Calu3 (cell line): ENCODE measurements at regions not wholly inside any gene's neighbourhood (a gene's known extent, or its start where the extent isn't known, plus 50 kb on each side); places are given as distances from the start of the nearest gene placed in this dataset.

Source experiments
- BruUV-seq: library from RNA; stranded (reverse); fragments of 400-500 nt; replicated peaks from 2 replicates; lab custom pipeline; 2021; lab: Mats Ljungman, UMichigan
- CTCF ChIA-PET: fragments of 300-600 bp; sonication (Branson Sonifier 250); formaldehyde crosslinking; loops from one replicate; lab custom pipeline; 2022; ENCODE audit warnings: antibody characterized with exemption; lab: Charles Lee
- DNase-seq: peaks from one replicate; pipeline ENCODE4 v3.0.0; 2022
- H3K27ac Mint-ChIP-seq: one replicate; pipeline ENCODE4 v1.8.0; 2022; ENCODE audit warnings: mixed read lengths; ENCODE audit not compliant: unreplicated experiment
- H3K27me3 Mint-ChIP-seq: one replicate; pipeline ENCODE4 v1.8.0; 2022; ENCODE audit warnings: mixed read lengths; ENCODE audit not compliant: unreplicated experiment
- H3K36me3 Mint-ChIP-seq: one replicate; pipeline ENCODE4 v1.8.0; 2022; ENCODE audit warnings: mild to moderate bottlenecking, moderate library complexity, mixed read lengths; ENCODE audit not compliant: insufficient read depth, unreplicated experiment
- H3K4me1 Mint-ChIP-seq: one replicate; pipeline ENCODE4 v1.8.0; 2022; ENCODE audit warnings: mild to moderate bottlenecking, low read depth, mixed read lengths; ENCODE audit not compliant: unreplicated experiment
- H3K4me3 Mint-ChIP-seq: one replicate; pipeline ENCODE4 v1.8.0; 2022; ENCODE audit warnings: mild to moderate bottlenecking, low read depth, moderate library complexity, mixed read lengths; ENCODE audit not compliant: unreplicated experiment
- H3K9me3 Mint-ChIP-seq: one replicate; pipeline ENCODE4 v1.8.0; 2022; ENCODE audit warnings: low read depth, mixed read lengths; ENCODE audit not compliant: unreplicated experiment
- CTCF ChIP-seq: fragments of 200-600 bp; IDR thresholded peaks from one replicate; pipeline ENCODE4 v1.8.0; 2022; ENCODE audit warnings: antibody characterized with exemption; ENCODE audit not compliant: unreplicated experiment
- intact Hi-C: fragments of 100-400 bp; cut with micrococcal nuclease; formaldehyde crosslinking; loops from one replicate; pipeline ENCODE4 v1.10.0; 2022; ENCODE audit not compliant: unreplicated experiment

- DNase-seq = no peak
- BruUV-seq = no TSS peak
- intact Hi-C loops = no loop called here
- Mint-ChIP-seq H3K4me1 (no peaks in the 10 kb centered on the region), H3K9me3 (no peaks in the 10 kb centered on the region), H3K27me3 (no peaks in the 10 kb centered on the region), H3K4me3 (no peak overlapping the region), H3K36me3 (no peaks in the 10 kb centered on the region), H3K27ac (no peak overlapping the region)
- CTCF ChIA-PET = no interaction called here
- no peak for TF ChIP-seq CTCF
These were observed 168.5 kb upstream of the STT3B start for GRCh38 chr3:31364188-31364587.

GRCh38 chr3:31364711-31365110 lies 168.0 kb upstream of the STT3B start:
- no peak for TF ChIP-seq CTCF
- no peak for DNase-seq
- Mint-ChIP-seq H3K27me3 (no peaks in the 10 kb centered on the region), H3K4me3 (no peak overlapping the region), H3K27ac (no peak overlapping the region), H3K4me1 (no peaks in the 10 kb centered on the region), H3K9me3 (no peaks in the 10 kb centered on the region), H3K36me3 (no peaks in the 10 kb centered on the region)
- CTCF ChIA-PET = no interaction called here
- intact Hi-C loops = no loop called here
- BruUV-seq = no TSS peak

GRCh38 chr3:31367518-31367917 lies 165.2 kb upstream of the STT3B start:
- BruUV-seq = no TSS peak
- no peak overlapping the region for H3K27ac Mint-ChIP-seq
- no peak for DNase-seq
- H3K36me3 Mint-ChIP-seq = no peaks in the 10 kb centered on the region
- no peak for TF ChIP-seq CTCF
- no peak overlapping the region for H3K4me3 Mint-ChIP-seq
- H3K4me1 Mint-ChIP-seq = no peaks in the 10 kb centered on the region
- CTCF ChIA-PET = no interaction called here
- H3K9me3 Mint-ChIP-seq = no peaks in the 10 kb centered on the region
- H3K27me3 Mint-ChIP-seq = no peaks in the 10 kb centered on the region
- intact Hi-C loops = no loop called here

GRCh38 chr3:31369637-31370379 lies 162.9 kb upstream of the STT3B start:
- no peak for DNase-seq
- CTCF ChIA-PET = interaction anchor here (1.0 kb wide), 1 partner anchor 163 kb away, joined by 3 read pairs; the partner anchor contains the start of gene STT3B
- no peaks in the 10 kb centered on the region for H3K27me3 Mint-ChIP-seq
- H3K4me1 Mint-ChIP-seq = no peaks in the 10 kb centered on the region
- H3K36me3 Mint-ChIP-seq = no peaks in the 10 kb centered on the region
- H3K27ac Mint-ChIP-seq = no peak overlapping the region
- BruUV-seq = no TSS peak
- H3K9me3 Mint-ChIP-seq = no peaks in the 10 kb centered on the region
- H3K4me3 Mint-ChIP-seq = no peak overlapping the region
- TF ChIP-seq CTCF = no peak
- intact Hi-C loops = loop anchor here (5.0 to 10.0 kb wide), 3 partner anchors 98 to 205 kb away; partner anchors contain the start of gene STT3B
